ENCODE measurements at regions not wholly inside any gene's neighbourhood (a gene's known extent, or its start where the extent isn't known, plus 50 kb on each side); places are given as distances from the start of the nearest gene placed in this dataset.

- H4K91ac ChIP-seq (ENCODE audit: insufficient read length, low read depth, low read length): no peak overlapping the region
- H2BK5ac ChIP-seq (ENCODE audit: insufficient read length, low read length): no peak overlapping the region
- H3K27me3 ChIP-seq (ENCODE audit: insufficient read depth, low read length): no peaks in the 10 kb centered on the region
- no peak overlapping the region for H3K9ac ChIP-seq (ENCODE audit: extremely low read depth, insufficient read length, low read length)
- no peak overlapping the region for H2BK12ac ChIP-seq (ENCODE audit: insufficient read length, low read depth, low read length)
- H2BK120ac ChIP-seq (ENCODE audit: low read depth, low read length, poor library complexity, severe bottlenecking): no peak overlapping the region
- Mint-ChIP-seq H3K27me3 (ENCODE audit: low read depth) (no peaks in the 10 kb centered on the region), H3K27ac (no peak overlapping the region), H3K36me3 (ENCODE audit: insufficient read depth in 1 of 3, low read depth in 3 of 3) (no peaks in the 10 kb centered on the region; a peak in 2 of 7 replicates), H3K4me1 (peaks cover 3% of the 10 kb centered on the region in 2 experiments; a peak in 1 of 4 replicates), H3K9me3 (peaks cover 38 to 40% of the 10 kb centered on the region in 2 experiments), H3K4me3 (no peak overlapping the region)
- no peak overlapping the region for H3K56ac ChIP-seq (ENCODE audit: insufficient read length, low read depth, low read length)
- H3K4me2 ChIP-seq (ENCODE audit: insufficient read depth, insufficient read length, low read length): no peak overlapping the region
- no peak overlapping the region for H3T11ph ChIP-seq (ENCODE audit: low read length)
- no peak overlapping the region for H3K4ac ChIP-seq (ENCODE audit: low read depth, low read length)
- H4K8ac ChIP-seq (replicated peaks; ENCODE audit: insufficient read length, low read depth, low read length): no peak overlapping the region
- no peak for TF ChIP-seq CTCF (conservative IDR thresholded peaks at IDR 0.05)
- no peaks in the 10 kb centered on the region for H3K23me2 ChIP-seq (ENCODE audit: insufficient read length, low read depth, low read length, poor library complexity, severe bottlenecking)
- H4K20me1 ChIP-seq (ENCODE audit: control insufficient read depth, insufficient read depth, insufficient read length): no peaks in the 10 kb centered on the region
- no peaks in the 10 kb centered on the region for H3K79me1 ChIP-seq (ENCODE audit: insufficient read depth, low read depth, low read length, poor library complexity, severe bottlenecking)
- H3K14ac ChIP-seq (ENCODE audit: insufficient read depth, low read length): no peak overlapping the region
- H2BK15ac ChIP-seq (ENCODE audit: low read depth, low read length): no peak overlapping the region
- H3K79me2 ChIP-seq (ENCODE audit: insufficient read depth, low read length): no peaks in the 10 kb centered on the region
- no peak overlapping the region for H2AFZ ChIP-seq (ENCODE audit: low read length)
- no peaks in the 10 kb centered on the region for H3K4me1 ChIP-seq (ENCODE audit: insufficient read depth, low read length)
- DNase-seq: no peak
- H3K27ac ChIP-seq (ENCODE audit: insufficient read length, low read depth, low read length): no peak overlapping the region
- no peaks in the 10 kb centered on the region for H3K9me3 ChIP-seq (ENCODE audit: control insufficient read depth, low read depth, low read length)
- no peak overlapping the region for H3K18ac ChIP-seq (ENCODE audit: insufficient read length, low read depth, low read length)
- no peak overlapping the region for H4K5ac ChIP-seq (ENCODE audit: insufficient read length, low read depth, low read length)
- no peak overlapping the region for H3K23ac ChIP-seq (ENCODE audit: insufficient read length, low read depth, low read length)
- no peak overlapping the region for H2AK5ac ChIP-seq (ENCODE audit: insufficient read length, low read length)
- no peak overlapping the region for H2BK20ac ChIP-seq (ENCODE audit: low read depth, low read length, poor library complexity, severe bottlenecking)
Measured at GRCh38 chrX:36861601-36862000, 146.6 kb upstream of the FAM47C start.

Measured in H9 (cell line).